ENCODE measurements at regions not wholly inside any gene's neighbourhood (a gene's known extent, or its start where the extent isn't known, plus 50 kb on each side); places are given as distances from the start of the nearest gene placed in this dataset.

DNA sequence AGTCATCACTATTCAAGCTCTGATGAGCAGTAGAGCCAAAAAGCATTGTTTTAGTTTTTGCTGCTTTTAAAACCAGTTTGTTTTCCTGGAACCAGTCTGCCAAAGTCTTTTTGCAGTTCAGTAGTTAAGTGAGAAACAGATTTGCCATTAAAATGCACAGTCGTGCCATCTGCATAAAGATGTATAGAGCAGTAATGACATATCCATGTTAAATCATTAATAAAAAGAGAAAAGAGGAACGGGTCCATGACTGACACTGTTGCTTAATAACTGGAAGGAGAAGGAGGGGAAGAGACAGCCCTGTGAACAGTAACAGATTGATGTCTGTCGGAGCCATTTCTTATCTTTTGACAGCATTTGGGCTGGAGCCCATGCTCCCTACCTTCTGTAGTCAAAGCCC lies 704.6 kb downstream of the SATB2 start:
- CTCF ChIA-PET = interaction anchor here (0.6 kb wide), 1 partner anchor 891 kb away, joined by 3 read pairs; no protein-coding TSS in a partner anchor
- TF ChIP-seq, protein P1, sequence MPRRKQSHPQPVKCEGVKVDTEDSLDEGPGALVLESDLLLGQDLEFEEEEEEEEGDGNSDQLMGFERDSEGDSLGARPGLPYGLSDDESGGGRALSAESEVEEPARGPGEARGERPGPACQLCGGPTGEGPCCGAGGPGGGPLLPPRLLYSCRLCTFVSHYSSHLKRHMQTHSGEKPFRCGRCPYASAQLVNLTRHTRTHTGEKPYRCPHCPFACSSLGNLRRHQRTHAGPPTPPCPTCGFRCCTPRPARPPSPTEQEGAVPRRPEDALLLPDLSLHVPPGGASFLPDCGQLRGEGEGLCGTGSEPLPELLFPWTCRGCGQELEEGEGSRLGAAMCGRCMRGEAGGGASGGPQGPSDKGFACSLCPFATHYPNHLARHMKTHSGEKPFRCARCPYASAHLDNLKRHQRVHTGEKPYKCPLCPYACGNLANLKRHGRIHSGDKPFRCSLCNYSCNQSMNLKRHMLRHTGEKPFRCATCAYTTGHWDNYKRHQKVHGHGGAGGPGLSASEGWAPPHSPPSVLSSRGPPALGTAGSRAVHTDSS (tag by site-specific recombination; IDR thresholded peaks at IDR 0.05) = no peak
- TF ChIP-seq SETDB1 (IDR thresholded peaks at IDR 0.05; ENCODE audit: insufficient read length, low read length) (no peak), SALL2 (tag by site-specific recombination; IDR thresholded peaks at IDR 0.05; ENCODE audit: borderline replicate concordance) (no peak), ZNF785 (tag by site-specific recombination; IDR thresholded peaks at IDR 0.05) (no peak), ZNF423 (tag by site-specific recombination; IDR thresholded peaks at IDR 0.05) (no peak), GFI1B (tag by site-specific recombination; IDR thresholded peaks at IDR 0.05) (no peak), ZNF776 (tag by site-specific recombination; IDR thresholded peaks at IDR 0.05; ENCODE audit: borderline replicate concordance) (no peak), ZFP69B (tag by site-specific recombination; IDR thresholded peaks at IDR 0.05) (no peak), ZNF112 (tag by site-specific recombination; IDR thresholded peaks at IDR 0.05) (no peak), ZNF146 (tag by site-specific recombination; IDR thresholded peaks at IDR 0.05) (no peak), ZFP37 (tag by site-specific recombination; IDR thresholded peaks at IDR 0.05) (no peak)
- TF ChIP-seq, protein P2, sequence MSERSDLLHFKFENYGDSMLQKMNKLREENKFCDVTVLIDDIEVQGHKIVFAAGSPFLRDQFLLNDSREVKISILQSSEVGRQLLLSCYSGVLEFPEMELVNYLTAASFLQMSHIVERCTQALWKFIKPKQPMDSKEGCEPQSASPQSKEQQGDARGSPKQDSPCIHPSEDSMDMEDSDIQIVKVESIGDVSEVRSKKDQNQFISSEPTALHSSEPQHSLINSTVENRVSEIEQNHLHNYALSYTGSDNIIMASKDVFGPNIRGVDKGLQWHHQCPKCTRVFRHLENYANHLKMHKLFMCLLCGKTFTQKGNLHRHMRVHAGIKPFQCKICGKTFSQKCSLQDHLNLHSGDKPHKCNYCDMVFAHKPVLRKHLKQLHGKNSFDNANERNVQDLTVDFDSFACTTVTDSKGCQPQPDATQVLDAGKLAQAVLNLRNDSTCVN (tag by site-specific recombination; optimal IDR thresholded peaks at IDR 0.05) = no peak
- TF ChIP-seq, protein P3, sequence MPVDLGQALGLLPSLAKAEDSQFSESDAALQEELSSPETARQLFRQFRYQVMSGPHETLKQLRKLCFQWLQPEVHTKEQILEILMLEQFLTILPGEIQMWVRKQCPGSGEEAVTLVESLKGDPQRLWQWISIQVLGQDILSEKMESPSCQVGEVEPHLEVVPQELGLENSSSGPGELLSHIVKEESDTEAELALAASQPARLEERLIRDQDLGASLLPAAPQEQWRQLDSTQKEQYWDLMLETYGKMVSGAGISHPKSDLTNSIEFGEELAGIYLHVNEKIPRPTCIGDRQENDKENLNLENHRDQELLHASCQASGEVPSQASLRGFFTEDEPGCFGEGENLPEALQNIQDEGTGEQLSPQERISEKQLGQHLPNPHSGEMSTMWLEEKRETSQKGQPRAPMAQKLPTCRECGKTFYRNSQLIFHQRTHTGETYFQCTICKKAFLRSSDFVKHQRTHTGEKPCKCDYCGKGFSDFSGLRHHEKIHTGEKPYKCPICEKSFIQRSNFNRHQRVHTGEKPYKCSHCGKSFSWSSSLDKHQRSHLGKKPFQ (tag by site-specific recombination; IDR thresholded peaks at IDR 0.05) = no peak
- POLR2A ChIA-PET = no interaction called here
- Histone ChIP-seq H3K9me3 (ENCODE audit: control insufficient read depth, insufficient read depth, low read depth, low read length) (no peaks in the 10 kb centered on the region), H3K36me3 (ENCODE audit: control insufficient read depth in 2 of 2, insufficient read depth in 1 of 2, low read length in 2 of 2) (no peaks in the 10 kb centered on the region), H3K27ac (ENCODE audit: extremely low read depth, low read depth, low read length) (no peak overlapping the region), H3K4me1 (ENCODE audit: control insufficient read depth, insufficient read depth, low read length) (no peaks in the 10 kb centered on the region), H3K4me3 (ENCODE audit: low read depth, low read length) (no peak overlapping the region)

DNA sequence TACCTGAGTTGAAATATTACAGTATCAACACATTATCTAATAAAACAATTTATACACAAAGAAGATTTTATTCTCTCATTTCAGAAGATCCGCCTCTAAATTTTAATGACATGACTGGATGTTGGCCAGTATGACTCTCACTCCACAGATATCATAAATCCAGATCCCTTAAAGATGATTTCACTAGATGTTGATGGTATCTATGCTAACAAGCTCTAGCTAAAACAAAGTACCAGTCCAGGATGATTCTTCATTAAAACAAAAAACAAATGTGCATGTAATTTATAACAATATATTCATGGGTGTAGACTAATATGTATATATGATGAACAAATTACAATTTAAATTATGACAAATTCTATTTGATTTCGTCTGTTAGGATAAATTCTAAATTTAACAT lies 708.4 kb downstream of the SATB2 start:
- POLR2A ChIA-PET = no interaction called here
- Histone ChIP-seq H3K9me3 (ENCODE audit: control insufficient read depth, insufficient read depth, low read depth, low read length) (no peaks in the 10 kb centered on the region), H3K27ac (ENCODE audit: extremely low read depth, low read depth, low read length) (no peak overlapping the region), H3K36me3 (ENCODE audit: control insufficient read depth in 2 of 2, insufficient read depth in 1 of 2, low read length in 2 of 2) (no peaks in the 10 kb centered on the region), H3K4me3 (ENCODE audit: low read depth, low read length) (no peak overlapping the region), H3K4me1 (ENCODE audit: control insufficient read depth, insufficient read depth, low read length) (no peaks in the 10 kb centered on the region)
- TF ChIP-seq HOXD13 (CRISPR knock-in tag; IDR thresholded peaks at IDR 0.05; ENCODE audit: borderline replicate concordance) (no peak), ZNF560 (tag by site-specific recombination; IDR thresholded peaks at IDR 0.05; ENCODE audit: borderline replicate concordance) (no peak), KLF1 (tag by site-specific recombination; IDR thresholded peaks at IDR 0.05) (no peak)
- TF ChIP-seq, protein P4, sequence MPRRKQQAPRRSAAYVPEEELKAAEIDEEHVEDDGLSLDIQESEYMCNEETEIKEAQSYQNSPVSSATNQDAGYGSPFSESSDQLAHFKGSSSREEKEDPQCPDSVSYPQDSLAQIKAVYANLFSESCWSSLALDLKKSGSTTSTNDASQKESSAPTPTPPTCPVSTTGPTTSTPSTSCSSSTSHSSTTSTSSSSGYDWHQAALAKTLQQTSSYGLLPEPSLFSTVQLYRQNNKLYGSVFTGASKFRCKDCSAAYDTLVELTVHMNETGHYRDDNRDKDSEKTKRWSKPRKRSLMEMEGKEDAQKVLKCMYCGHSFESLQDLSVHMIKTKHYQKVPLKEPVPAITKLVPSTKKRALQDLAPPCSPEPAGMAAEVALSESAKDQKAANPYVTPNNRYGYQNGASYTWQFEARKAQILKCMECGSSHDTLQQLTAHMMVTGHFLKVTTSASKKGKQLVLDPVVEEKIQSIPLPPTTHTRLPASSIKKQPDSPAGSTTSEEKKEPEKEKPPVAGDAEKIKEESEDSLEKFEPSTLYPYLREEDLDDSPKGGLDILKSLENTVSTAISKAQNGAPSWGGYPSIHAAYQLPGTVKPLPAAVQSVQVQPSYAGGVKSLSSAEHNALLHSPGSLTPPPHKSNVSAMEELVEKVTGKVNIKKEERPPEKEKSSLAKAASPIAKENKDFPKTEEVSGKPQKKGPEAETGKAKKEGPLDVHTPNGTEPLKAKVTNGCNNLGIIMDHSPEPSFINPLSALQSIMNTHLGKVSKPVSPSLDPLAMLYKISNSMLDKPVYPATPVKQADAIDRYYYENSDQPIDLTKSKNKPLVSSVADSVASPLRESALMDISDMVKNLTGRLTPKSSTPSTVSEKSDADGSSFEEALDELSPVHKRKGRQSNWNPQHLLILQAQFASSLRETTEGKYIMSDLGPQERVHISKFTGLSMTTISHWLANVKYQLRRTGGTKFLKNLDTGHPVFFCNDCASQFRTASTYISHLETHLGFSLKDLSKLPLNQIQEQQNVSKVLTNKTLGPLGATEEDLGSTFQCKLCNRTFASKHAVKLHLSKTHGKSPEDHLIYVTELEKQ (tag by site-specific recombination; IDR thresholded peaks at IDR 0.05; ENCODE audit: borderline replicate concordance) = no peak
- TF ChIP-seq, protein P5, sequence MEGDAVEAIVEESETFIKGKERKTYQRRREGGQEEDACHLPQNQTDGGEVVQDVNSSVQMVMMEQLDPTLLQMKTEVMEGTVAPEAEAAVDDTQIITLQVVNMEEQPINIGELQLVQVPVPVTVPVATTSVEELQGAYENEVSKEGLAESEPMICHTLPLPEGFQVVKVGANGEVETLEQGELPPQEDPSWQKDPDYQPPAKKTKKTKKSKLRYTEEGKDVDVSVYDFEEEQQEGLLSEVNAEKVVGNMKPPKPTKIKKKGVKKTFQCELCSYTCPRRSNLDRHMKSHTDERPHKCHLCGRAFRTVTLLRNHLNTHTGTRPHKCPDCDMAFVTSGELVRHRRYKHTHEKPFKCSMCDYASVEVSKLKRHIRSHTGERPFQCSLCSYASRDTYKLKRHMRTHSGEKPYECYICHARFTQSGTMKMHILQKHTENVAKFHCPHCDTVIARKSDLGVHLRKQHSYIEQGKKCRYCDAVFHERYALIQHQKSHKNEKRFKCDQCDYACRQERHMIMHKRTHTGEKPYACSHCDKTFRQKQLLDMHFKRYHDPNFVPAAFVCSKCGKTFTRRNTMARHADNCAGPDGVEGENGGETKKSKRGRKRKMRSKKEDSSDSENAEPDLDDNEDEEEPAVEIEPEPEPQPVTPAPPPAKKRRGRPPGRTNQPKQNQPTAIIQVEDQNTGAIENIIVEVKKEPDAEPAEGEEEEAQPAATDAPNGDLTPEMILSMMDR (tag by site-specific recombination; IDR thresholded peaks at IDR 0.05) = no peak
- CTCF ChIA-PET = no interaction called here
